ENCODE measurements at regions not wholly inside any gene's neighbourhood (a gene's known extent, or its start where the extent isn't known, plus 50 kb on each side); places are given as distances from the start of the nearest gene placed in this dataset.

DNA sequence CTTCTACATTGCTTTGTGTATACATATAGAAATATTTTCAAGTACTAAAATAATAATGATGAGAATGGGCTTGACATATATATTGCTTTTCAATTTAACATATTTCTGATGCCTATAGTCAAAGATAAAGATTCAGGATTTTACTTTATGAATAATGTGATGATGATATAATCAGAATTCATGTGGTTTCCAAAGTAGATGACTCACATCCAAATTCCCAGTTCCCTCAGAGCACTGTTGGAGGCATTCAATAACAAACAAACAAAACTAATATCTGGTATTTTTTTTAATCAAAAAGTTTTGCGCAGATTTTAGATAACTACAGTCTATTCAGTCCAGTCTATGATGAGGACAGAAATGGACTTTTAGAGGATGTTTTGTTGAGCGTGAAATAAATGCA is 2094.5 kb upstream of the CELF4 start:
- TF ChIP-seq EZH2phosphoT487 (IDR thresholded peaks at IDR 0.05; ENCODE audit: unreplicated experiment) (no peak), CTCF (conservative IDR thresholded peaks at IDR 0.05; ENCODE audit: low read depth in 2 of 2) (no peak), EZH2 (IDR thresholded peaks at IDR 0.05; ENCODE audit: low read depth, unreplicated experiment) (no peak), POLR2AphosphoS5 (IDR thresholded peaks at IDR 0.05; ENCODE audit: low read depth) (no peak), REST (IDR thresholded peaks at IDR 0.05; ENCODE audit: unreplicated experiment) (no peak), ZNF331 (CRISPR knock-in tag; IDR thresholded peaks at IDR 0.05; ENCODE audit: low read depth) (no peak), ZNF114 (CRISPR knock-in tag; IDR thresholded peaks at IDR 0.05) (no peak), STAT1 (IDR thresholded peaks at IDR 0.05; ENCODE audit: unreplicated experiment) (no peak), JUNB (IDR thresholded peaks at IDR 0.05; ENCODE audit: unreplicated experiment) (no peak), CREB1 (CRISPR knock-in tag; IDR thresholded peaks at IDR 0.05; ENCODE audit: low read depth) (no peak), NANOG (IDR thresholded peaks at IDR 0.05; ENCODE audit: borderline replicate concordance) (no peak)
- TF ChIP-seq, protein P1, sequence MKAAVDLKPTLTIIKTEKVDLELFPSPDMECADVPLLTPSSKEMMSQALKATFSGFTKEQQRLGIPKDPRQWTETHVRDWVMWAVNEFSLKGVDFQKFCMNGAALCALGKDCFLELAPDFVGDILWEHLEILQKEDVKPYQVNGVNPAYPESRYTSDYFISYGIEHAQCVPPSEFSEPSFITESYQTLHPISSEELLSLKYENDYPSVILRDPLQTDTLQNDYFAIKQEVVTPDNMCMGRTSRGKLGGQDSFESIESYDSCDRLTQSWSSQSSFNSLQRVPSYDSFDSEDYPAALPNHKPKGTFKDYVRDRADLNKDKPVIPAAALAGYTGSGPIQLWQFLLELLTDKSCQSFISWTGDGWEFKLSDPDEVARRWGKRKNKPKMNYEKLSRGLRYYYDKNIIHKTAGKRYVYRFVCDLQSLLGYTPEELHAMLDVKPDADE (IDR thresholded peaks at IDR 0.05), result no peak
- TF ChIP-seq, protein P2, sequence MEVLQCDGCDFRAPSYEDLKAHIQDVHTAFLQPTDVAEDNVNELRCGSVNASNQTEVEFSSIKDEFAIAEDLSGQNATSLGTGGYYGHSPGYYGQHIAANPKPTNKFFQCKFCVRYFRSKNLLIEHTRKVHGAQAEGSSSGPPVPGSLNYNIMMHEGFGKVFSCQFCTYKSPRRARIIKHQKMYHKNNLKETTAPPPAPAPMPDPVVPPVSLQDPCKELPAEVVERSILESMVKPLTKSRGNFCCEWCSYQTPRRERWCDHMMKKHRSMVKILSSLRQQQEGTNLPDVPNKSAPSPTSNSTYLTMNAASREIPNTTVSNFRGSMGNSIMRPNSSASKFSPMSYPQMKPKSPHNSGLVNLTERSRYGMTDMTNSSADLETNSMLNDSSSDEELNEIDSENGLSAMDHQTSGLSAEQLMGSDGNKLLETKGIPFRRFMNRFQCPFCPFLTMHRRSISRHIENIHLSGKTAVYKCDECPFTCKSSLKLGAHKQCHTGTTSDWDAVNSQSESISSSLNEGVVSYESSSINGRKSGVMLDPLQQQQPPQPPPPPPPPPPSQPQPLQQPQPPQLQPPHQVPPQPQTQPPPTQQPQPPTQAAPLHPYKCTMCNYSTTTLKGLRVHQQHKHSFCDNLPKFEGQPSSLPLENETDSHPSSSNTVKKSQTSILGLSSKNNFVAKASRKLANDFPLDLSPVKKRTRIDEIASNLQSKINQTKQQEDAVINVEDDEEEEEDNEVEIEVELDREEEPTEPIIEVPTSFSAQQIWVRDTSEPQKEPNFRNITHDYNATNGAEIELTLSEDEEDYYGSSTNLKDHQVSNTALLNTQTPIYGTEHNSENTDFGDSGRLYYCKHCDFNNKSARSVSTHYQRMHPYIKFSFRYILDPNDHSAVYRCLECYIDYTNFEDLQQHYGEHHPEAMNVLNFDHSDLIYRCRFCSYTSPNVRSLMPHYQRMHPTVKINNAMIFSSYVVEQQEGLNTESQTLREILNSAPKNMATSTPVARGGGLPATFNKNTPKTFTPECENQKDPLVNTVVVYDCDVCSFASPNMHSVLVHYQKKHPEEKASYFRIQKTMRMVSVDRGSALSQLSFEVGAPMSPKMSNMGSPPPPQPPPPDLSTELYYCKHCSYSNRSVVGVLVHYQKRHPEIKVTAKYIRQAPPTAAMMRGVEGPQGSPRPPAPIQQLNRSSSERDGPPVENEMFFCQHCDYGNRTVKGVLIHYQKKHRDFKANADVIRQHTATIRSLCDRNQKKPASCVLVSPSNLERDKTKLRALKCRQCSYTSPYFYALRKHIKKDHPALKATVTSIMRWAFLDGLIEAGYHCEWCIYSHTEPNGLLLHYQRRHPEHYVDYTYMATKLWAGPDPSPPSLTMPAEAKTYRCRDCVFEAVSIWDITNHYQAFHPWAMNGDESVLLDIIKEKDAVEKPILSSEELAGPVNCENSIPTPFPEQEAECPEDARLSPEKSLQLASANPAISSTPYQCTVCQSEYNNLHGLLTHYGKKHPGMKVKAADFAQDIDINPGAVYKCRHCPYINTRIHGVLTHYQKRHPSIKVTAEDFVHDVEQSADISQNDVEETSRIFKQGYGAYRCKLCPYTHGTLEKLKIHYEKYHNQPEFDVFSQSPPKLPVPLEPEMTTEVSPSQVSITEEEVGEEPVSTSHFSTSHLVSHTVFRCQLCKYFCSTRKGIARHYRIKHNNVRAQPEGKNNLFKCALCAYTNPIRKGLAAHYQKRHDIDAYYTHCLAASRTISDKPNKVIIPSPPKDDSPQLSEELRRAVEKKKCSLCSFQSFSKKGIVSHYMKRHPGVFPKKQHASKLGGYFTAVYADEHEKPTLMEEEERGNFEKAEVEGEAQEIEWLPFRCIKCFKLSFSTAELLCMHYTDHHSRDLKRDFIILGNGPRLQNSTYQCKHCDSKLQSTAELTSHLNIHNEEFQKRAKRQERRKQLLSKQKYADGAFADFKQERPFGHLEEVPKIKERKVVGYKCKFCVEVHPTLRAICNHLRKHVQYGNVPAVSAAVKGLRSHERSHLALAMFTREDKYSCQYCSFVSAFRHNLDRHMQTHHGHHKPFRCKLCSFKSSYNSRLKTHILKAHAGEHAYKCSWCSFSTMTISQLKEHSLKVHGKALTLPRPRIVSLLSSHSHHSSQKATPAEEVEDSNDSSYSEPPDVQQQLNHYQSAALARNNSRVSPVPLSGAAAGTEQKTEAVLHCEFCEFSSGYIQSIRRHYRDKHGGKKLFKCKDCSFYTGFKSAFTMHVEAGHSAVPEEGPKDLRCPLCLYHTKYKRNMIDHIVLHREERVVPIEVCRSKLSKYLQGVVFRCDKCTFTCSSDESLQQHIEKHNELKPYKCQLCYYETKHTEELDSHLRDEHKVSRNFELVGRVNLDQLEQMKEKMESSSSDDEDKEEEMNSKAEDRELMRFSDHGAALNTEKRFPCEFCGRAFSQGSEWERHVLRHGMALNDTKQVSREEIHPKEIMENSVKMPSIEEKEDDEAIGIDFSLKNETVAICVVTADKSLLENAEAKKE (CRISPR knock-in tag; IDR thresholded peaks at IDR 0.05), result no peak

Data from GM23338 (cell line).